ENCODE measurements at regions not wholly inside any gene's neighbourhood (a gene's known extent, or its start where the extent isn't known, plus 50 kb on each side); places are given as distances from the start of the nearest gene placed in this dataset.

DNA sequence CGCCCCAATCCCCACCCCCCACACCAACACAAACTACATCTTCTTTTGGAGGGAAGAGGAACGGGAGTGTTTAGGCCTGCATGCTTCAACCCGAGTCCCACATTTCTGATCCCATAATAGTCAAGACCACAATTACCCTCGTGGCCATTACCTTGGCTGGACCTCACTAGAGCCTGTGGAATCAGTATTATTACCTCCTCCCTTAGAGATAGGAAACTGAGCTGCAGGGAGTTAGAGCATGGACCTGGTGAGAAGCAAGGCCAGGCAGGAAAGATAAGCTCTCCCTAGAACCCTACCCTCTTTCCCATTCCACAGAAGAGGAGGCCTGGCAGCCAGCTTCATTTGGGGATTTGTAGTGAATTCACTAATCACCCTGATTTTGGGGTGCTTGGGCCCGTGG, 74.1 kb downstream of the NCR2 start:
- no peaks in the 10 kb centered on the region for H3K36me3 Mint-ChIP-seq (ENCODE audit: low read depth)
- TF ChIP-seq, protein P1, sequence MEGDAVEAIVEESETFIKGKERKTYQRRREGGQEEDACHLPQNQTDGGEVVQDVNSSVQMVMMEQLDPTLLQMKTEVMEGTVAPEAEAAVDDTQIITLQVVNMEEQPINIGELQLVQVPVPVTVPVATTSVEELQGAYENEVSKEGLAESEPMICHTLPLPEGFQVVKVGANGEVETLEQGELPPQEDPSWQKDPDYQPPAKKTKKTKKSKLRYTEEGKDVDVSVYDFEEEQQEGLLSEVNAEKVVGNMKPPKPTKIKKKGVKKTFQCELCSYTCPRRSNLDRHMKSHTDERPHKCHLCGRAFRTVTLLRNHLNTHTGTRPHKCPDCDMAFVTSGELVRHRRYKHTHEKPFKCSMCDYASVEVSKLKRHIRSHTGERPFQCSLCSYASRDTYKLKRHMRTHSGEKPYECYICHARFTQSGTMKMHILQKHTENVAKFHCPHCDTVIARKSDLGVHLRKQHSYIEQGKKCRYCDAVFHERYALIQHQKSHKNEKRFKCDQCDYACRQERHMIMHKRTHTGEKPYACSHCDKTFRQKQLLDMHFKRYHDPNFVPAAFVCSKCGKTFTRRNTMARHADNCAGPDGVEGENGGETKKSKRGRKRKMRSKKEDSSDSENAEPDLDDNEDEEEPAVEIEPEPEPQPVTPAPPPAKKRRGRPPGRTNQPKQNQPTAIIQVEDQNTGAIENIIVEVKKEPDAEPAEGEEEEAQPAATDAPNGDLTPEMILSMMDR (conservative IDR thresholded peaks at IDR 0.05), result no peak

DNA sequence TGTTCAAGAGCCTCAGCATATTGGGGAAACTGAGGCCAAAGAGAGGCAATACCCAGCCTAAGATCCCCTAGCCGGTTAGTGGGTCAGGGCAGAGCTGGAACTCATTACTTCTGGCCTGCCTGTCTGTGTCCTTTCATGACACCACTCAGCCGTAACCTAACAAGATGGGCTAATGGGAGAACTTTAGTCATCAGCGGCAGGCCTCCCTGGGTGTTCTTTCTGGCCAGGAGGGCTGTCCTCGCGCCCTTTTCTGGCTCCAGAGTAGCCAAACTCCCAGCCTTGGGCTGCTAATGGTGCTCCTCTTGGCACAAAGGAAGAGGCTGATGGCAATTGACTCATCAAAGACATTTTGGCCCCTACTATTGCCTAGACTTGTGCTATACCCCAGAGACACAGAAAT, 76.6 kb downstream of the NCR2 start:
- TF ChIP-seq, protein P1 (conservative IDR thresholded peaks at IDR 0.05), result no peak
- H3K27me3 Mint-ChIP-seq (ENCODE audit: low read depth), result peaks cover 100% of the 10 kb centered on the region
- H3K36me3 Mint-ChIP-seq (ENCODE audit: low read depth), result no peaks in the 10 kb centered on the region
- H3K4me3 Mint-ChIP-seq, result no peak overlapping the region
- no peaks in the 10 kb centered on the region for H3K9me3 Mint-ChIP-seq
- H3K27ac Mint-ChIP-seq (ENCODE audit: unreplicated experiment), result no peak overlapping the region
- DNase-seq (ENCODE audit: low read depth, low spot score), result no peak
- H3K4me1 Mint-ChIP-seq, result peaks cover 7% of the 10 kb centered on the region

More for the DNA sequence above, 74.1 kb downstream of the NCR2 start:
- no peak for DNase-seq (ENCODE audit: low read depth, low spot score)
- H3K4me1 Mint-ChIP-seq, result peaks cover 3% of the 10 kb centered on the region
- H3K27me3 Mint-ChIP-seq (ENCODE audit: low read depth), result peaks cover 100% of the 10 kb centered on the region
- no peak overlapping the region for H3K4me3 Mint-ChIP-seq
- no peak overlapping the region for H3K27ac Mint-ChIP-seq (ENCODE audit: unreplicated experiment)
- H3K9me3 Mint-ChIP-seq, result no peaks in the 10 kb centered on the region

DNA sequence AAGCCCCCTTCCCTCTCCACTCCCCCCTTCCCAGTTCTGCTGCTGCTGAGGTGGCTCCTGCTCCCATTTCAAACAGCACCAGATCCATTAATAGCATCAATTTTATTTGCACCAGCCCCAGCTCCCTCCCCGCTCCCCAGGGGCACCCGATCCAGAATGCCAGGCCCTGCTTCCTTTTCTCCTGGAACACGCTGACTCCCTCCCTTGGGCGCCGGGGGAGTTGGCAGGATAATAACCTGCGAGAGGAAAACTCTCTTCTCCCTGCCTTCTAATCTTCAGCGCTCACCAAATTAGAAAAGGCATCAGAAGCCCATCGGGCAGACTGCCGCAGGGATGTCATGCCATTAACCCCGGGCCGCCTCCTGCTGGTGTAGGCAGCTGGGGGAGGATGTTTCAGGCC, 77.8 kb downstream of the NCR2 start:
- no peak overlapping the region for H3K4me3 Mint-ChIP-seq
- DNase-seq (ENCODE audit: low read depth, low spot score), result no peak
- H3K27ac Mint-ChIP-seq (ENCODE audit: unreplicated experiment), result no peak overlapping the region
- H3K27me3 Mint-ChIP-seq (ENCODE audit: low read depth), result peaks cover 100% of the 10 kb centered on the region
- H3K9me3 Mint-ChIP-seq, result no peaks in the 10 kb centered on the region
- peaks cover 19% of the 10 kb centered on the region for H3K4me1 Mint-ChIP-seq
- H3K36me3 Mint-ChIP-seq (ENCODE audit: low read depth), result no peaks in the 10 kb centered on the region
- TF ChIP-seq, protein P1 (conservative IDR thresholded peaks at IDR 0.05), result no peak

DNA sequence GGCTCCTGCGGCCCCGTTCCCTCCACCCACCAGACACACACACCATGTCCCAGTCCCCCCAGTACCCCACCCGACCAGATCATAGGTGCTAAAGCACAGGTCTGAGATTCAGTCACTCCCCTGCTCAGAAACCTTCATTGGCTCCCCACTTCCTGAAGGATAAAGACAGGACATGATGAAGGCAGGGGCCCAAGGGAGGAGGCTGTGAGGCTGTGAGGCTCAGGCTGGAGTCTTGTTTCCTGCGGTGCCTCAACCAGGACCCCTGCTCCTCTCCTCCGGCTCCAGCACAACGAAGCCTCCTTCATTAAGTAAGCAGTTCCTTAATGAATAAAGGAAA, 81.1 kb downstream of the NCR2 start:
- Mint-ChIP-seq H3K27ac (ENCODE audit: unreplicated experiment) (no peak overlapping the region), H3K4me1 (peaks cover 19% of the 10 kb centered on the region), H3K9me3 (no peaks in the 10 kb centered on the region), H3K4me3 (no peak overlapping the region), H3K36me3 (ENCODE audit: low read depth) (no peaks in the 10 kb centered on the region), H3K27me3 (ENCODE audit: low read depth) (peaks cover 96% of the 10 kb centered on the region)
- TF ChIP-seq, protein P1 (conservative IDR thresholded peaks at IDR 0.05), result no peak
- DNase-seq (ENCODE audit: low read depth, low spot score), result no peak

DNA sequence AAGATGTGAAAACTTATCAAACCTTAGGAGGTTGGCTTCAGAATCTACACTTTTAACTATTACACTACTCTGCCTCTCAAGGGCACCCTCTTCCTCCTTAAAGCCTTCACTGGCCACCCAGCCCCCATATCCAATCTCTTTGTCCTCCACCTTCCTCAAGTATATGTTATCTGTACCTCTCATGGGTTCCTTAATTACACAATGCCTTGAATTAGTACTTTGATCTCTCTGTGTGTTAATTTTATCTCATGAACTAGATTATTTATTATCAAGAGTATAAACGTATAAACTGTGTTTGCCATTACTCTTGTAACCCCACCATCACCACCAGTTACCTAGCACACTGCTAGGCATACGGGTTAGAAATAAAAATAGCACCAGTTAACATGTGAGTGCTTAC, 83.3 kb downstream of the NCR2 start:
- H3K27ac Mint-ChIP-seq (ENCODE audit: unreplicated experiment), result no peak overlapping the region
- DNase-seq (ENCODE audit: low read depth, low spot score), result no peak

More for the DNA sequence above, 83.3 kb downstream of the NCR2 start:
- H3K4me3 Mint-ChIP-seq, result no peak overlapping the region
- H3K4me1 Mint-ChIP-seq, result peaks cover 19% of the 10 kb centered on the region
- H3K36me3 Mint-ChIP-seq (ENCODE audit: low read depth), result no peaks in the 10 kb centered on the region
- H3K27me3 Mint-ChIP-seq (ENCODE audit: low read depth), result peaks cover 96% of the 10 kb centered on the region
- TF ChIP-seq, protein P1 (conservative IDR thresholded peaks at IDR 0.05), result no peak
- no peaks in the 10 kb centered on the region for H3K9me3 Mint-ChIP-seq

Data from neural crest cell (in vitro differentiated cells).